Upper lobe of right lung (tissue), 1 donor: ENCODE measurements at regions not wholly inside any gene's neighbourhood (a gene's known extent, or its start where the extent isn't known, plus 50 kb on each side); places are given as distances from the start of the nearest gene placed in this dataset.

Experiments
- ATAC-seq: fragments of 200-7000 bp; cut with Tn5 transposase; one replicate; pipeline ENCODE4 v1.9.1; 2020; ENCODE audit warnings: mild to moderate bottlenecking, moderate library complexity
- DNase-seq: peaks from one replicate; pipeline ENCODE4 v3.0.0-alpha.2; 2020
- H3K27ac ChIP-seq: fragments of 200-600 bp; one replicate; pipeline ENCODE4 v1.8.0; 2022
- H3K27me3 ChIP-seq: fragments of 200-600 bp; one replicate; pipeline ENCODE4 v1.8.0; 2022; ENCODE audit warnings: mild to moderate bottlenecking
- H3K36me3 ChIP-seq: fragments of 200-600 bp; one replicate; pipeline ENCODE4 v1.8.0; 2022
- H3K4me1 ChIP-seq: fragments of 200-600 bp; one replicate; pipeline ENCODE4 v1.8.0; 2022
- H3K4me3 ChIP-seq: fragments of 200-600 bp; one replicate; pipeline ENCODE4 v1.8.0; 2022; ENCODE audit warnings: mild to moderate bottlenecking
- H3K9me3 ChIP-seq: fragments of 200-600 bp; one replicate; pipeline ENCODE4 v1.8.0; 2022
- intact Hi-C: fragments of 100-400 bp; cut with DNase I; formaldehyde crosslinking; loops from one replicate; pipeline ENCODE4 v1.11.0; 2022
- TF ChIP-seq, protein P1 (sequence below): fragments of 200-600 bp; IDR thresholded peaks from one replicate; pipeline ENCODE4 v1.8.0; 2022; ENCODE audit warnings: antibody characterized with exemption
- donor health status: DM: no; HTN: yes; CAD: no; lungs with severe emphysema.

DNA sequence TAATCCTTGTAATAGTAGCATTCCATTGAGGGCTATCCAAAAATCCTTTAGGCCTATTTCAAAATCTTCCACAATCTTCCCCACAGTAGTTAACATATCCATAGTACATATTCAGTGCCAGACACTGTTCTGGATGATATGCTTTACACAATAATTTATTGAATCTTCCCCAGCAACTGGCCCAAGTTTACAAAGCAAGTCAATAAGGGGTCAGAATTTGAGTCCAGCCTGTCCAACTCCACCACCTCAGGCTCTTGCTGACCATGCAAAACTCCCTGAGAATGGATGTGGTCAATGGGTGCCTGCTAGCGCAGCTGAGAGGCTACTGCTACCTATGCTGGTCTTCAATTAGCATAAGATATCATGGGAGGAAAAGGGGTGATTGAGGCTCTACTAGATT, 529.6 kb downstream of the FGF9 start:
- intact Hi-C loops: no loop called here
- DNase-seq: no peak

DNA sequence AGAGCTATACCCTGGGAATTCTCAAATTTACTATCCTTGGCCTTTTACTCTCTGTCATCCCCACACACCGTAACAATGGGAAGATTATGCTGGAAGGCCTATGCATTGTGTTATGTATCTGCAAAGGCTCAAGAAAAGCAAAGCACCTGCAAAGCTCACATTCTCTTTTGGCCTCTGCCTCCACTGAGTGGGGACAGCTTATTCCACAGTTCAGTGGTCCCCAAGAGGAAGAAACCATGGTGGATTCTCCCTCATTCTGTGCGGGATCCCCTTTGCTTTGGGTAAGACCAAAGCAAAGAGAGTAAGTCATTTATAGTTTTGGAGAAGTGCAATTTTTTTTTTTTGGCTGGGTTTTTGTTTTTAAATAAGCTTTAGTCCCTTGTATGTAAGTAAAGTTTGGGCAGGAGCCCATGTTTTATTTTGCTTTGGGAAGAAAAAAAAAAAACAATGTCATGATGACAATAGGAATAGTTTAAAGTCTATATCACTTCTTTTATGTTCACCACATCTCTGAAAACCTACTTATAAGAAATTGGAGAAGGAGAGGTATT, 530.6 kb downstream of the FGF9 start:
- Histone ChIP-seq H3K9me3 (no peaks in the 10 kb centered on the region), H3K4me3 (no peak overlapping the region), H3K27ac (no peak overlapping the region), H3K27me3 (no peaks in the 10 kb centered on the region), H3K4me1 (no peaks in the 10 kb centered on the region), H3K36me3 (no peaks in the 10 kb centered on the region)
- intact Hi-C loops: no loop called here
- no peak for ATAC-seq
- DNase-seq: no peak
- TF ChIP-seq, protein P1, sequence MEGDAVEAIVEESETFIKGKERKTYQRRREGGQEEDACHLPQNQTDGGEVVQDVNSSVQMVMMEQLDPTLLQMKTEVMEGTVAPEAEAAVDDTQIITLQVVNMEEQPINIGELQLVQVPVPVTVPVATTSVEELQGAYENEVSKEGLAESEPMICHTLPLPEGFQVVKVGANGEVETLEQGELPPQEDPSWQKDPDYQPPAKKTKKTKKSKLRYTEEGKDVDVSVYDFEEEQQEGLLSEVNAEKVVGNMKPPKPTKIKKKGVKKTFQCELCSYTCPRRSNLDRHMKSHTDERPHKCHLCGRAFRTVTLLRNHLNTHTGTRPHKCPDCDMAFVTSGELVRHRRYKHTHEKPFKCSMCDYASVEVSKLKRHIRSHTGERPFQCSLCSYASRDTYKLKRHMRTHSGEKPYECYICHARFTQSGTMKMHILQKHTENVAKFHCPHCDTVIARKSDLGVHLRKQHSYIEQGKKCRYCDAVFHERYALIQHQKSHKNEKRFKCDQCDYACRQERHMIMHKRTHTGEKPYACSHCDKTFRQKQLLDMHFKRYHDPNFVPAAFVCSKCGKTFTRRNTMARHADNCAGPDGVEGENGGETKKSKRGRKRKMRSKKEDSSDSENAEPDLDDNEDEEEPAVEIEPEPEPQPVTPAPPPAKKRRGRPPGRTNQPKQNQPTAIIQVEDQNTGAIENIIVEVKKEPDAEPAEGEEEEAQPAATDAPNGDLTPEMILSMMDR: no peak

More for the DNA sequence above, 529.6 kb downstream of the FGF9 start:
- Histone ChIP-seq H3K4me1 (no peaks in the 10 kb centered on the region), H3K9me3 (no peaks in the 10 kb centered on the region), H3K27me3 (no peaks in the 10 kb centered on the region), H3K27ac (no peak overlapping the region), H3K36me3 (no peaks in the 10 kb centered on the region), H3K4me3 (no peak overlapping the region)
- TF ChIP-seq, protein P1: no peak
- ATAC-seq: no peak

DNA sequence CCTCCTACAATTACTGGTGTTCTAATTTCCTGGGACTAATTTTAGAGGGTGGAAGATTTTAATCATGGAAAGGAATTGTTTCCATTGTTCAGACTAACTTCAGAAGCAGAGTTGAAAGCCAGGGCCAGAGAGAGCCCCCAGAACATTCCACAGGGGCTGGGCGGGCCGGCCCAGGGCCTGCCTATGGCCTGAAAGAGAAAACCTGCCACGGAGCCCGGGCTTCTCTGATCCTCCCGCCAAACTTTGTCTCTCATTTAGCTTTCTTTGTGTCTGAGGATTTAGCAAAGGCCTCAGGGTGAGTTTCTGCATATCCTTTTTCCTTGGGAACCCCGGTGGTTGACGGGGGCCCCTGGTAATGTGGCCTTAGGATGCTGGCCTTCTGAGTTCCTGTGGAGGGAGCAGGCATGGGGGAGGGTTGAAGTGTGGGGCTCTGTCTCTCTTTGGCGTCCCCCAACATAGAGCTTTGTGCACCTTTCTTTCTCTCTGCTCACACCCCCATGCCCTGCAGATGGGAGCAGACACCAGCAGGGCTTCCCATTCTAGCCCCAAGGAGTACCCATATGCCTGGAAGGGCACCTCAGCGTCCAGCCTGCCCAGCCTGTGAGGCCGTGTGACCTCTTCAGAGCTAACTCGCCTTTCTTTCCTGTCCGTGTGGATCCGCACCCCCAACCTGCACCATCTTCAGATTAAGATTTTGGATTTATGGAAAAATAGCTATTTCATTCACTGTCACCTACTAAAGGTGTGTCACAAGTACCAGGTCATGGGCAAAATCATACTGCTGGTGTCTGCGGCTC, 539.5 kb downstream of the FGF9 start:
- ATAC-seq: no peak
- intact Hi-C loops: no loop called here

DNA sequence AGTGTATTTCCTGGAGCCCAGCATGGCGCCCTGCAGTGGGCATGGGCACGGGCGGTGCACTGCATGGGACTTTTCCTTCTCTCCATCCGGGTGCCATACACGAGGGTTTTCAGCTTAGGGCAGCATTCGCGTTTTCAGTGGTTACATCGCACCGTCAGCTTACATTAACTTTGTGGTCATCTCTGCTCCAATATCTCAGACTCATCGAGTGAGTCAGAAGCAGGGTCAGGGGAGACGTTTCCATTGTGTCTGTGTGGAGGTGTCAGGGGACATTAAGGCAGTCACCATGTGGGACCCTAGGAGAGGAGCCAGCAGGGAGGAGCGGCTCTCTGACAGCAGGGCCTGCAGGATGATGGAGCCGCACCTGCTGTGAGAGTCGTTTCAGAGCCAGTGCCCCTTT, 541.0 kb downstream of the FGF9 start:
- intact Hi-C loops: no loop called here
- DNase-seq (no peak), ATAC-seq (no peak)
- Histone ChIP-seq H3K9me3 (no peaks in the 10 kb centered on the region), H3K4me1 (no peaks in the 10 kb centered on the region), H3K27me3 (no peaks in the 10 kb centered on the region), H3K27ac (no peak overlapping the region), H3K4me3 (no peak overlapping the region), H3K36me3 (no peaks in the 10 kb centered on the region)
- TF ChIP-seq, protein P1: no peak

More for the DNA sequence above, 539.5 kb downstream of the FGF9 start:
- no peak for DNase-seq
- TF ChIP-seq, protein P1: no peak
- no peaks in the 10 kb centered on the region for H3K4me1 ChIP-seq
- H3K4me3 ChIP-seq: no peak overlapping the region
- no peaks in the 10 kb centered on the region for H3K27me3 ChIP-seq
- no peaks in the 10 kb centered on the region for H3K36me3 ChIP-seq
- no peaks in the 10 kb centered on the region for H3K9me3 ChIP-seq
- H3K27ac ChIP-seq: no peak overlapping the region

DNA sequence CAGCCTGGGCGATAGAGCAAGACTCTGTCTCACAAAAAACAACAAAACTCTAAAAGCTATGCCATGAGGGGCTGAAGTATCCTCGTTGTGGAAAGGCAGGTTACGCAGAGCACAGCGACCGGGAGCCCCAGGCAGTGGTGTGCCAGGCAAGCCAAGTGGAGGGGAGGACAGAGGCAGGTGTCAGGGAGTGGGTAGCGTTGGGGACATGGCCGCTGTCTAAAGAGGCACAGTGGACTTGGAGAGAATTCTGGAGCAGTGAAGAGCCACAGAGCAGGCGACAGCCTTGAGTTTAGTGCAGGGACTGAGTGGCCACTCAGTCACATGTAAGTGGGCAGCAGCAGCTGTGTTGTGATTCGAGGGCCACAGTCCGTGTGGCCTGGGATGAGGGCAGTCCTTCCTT, 541.7 kb downstream of the FGF9 start:
- no peaks in the 10 kb centered on the region for H3K27me3 ChIP-seq
- intact Hi-C loops: no loop called here
- H3K4me3 ChIP-seq: no peak overlapping the region
- TF ChIP-seq, protein P1: no peak
- H3K36me3 ChIP-seq: no peaks in the 10 kb centered on the region
- H3K4me1 ChIP-seq: no peaks in the 10 kb centered on the region
- H3K27ac ChIP-seq: no peak overlapping the region
- ATAC-seq: no peak
- no peak for DNase-seq
- H3K9me3 ChIP-seq: no peaks in the 10 kb centered on the region
